SK-N-SH (cell line): ENCODE measurements at regions not wholly inside any gene's neighbourhood (a gene's known extent, or its start where the extent isn't known, plus 50 kb on each side); places are given as distances from the start of the nearest gene placed in this dataset.

ENCODE experiments used
- CTCF ChIA-PET: fragments of 300-600, 350-600 bp; formaldehyde crosslinking; extraction: SDS; loops from one replicate; lab custom pipeline; 2021; lab: Yijun Ruan, JAX
- POLR2A ChIA-PET: fragments of 350-600 bp; sonication (Branson Sonifier 250); formaldehyde crosslinking; extraction: SDS; loops from one replicate; lab custom pipeline; 2020; ENCODE audit warnings: antibody characterized with exemption, inconsistent platforms; lab: Yijun Ruan, JAX
- DNase-seq: peaks from one replicate; pipeline ENCODE4 v3.0.0; 2012
- H2AFZ ChIP-seq: fragments of 200-600 bp; sonication (generic); 2 replicates; pipeline ENCODE4 v1.8.1; 2016; ENCODE audit warnings: antibody characterized with exemption, mild to moderate bottlenecking, low read depth
- H3F3A ChIP-seq: fragments of 200-600 bp; sonication (generic); replicated peaks from 2 replicates; pipeline ENCODE3; 2016; ENCODE audit warnings: antibody characterized with exemption, mild to moderate bottlenecking; ENCODE audit not compliant: insufficient read depth
- H3K27ac ChIP-seq, 2 experiments: fragments of 200-500 bp in 1 of 2; fragments of 200-600 bp in 1 of 2; sonication (Bioruptor generic) in 1 of 2; sonication (generic), shearing (Covaris generic) in 1 of 2; 2 replicates each; pipeline versions ENCODE4 v1.5.1 to v1.6.1; 2014 to 2016; ENCODE audit warnings: low read depth in 2 of 2, inconsistent platforms in 1 of 2, low read length in 1 of 2, mild to moderate bottlenecking in 1 of 2, mixed read lengths in 1 of 2
- H3K27me3 ChIP-seq: fragments of 200-600 bp; sonication (generic), shearing (Covaris generic); 2 replicates; pipeline ENCODE4 v1.6.1; 2016; ENCODE audit warnings: mixed run types; ENCODE audit not compliant: insufficient read depth
- H3K36me3 ChIP-seq, 2 experiments: fragments of 200-500 bp in 1 of 2; fragments of 200-600 bp in 1 of 2; sonication (Bioruptor generic) in 1 of 2; sonication (generic) in 1 of 2; replicated peaks in 1 of 2; 2 replicates each; pipeline versions ENCODE3 to v1.5.1; 2014 to 2016; ENCODE audit warnings: low read length in 1 of 2, mild to moderate bottlenecking in 1 of 2; ENCODE audit not compliant: insufficient read depth in 2 of 2, control insufficient read depth in 1 of 2
- H3K4me1 ChIP-seq, 2 experiments: fragments of 200-500 bp in 1 of 2; fragments of 200-600 bp in 1 of 2; sonication (Bioruptor generic) in 1 of 2; sonication (generic), shearing (Covaris generic) in 1 of 2; 2 replicates each; pipeline versions ENCODE4 v1.5.1 to v1.6.1; 2014 to 2016; ENCODE audit warnings: low read depth in 1 of 2, low read length in 1 of 2, mixed run types in 1 of 2; ENCODE audit not compliant: insufficient read depth in 2 of 2, control insufficient read depth in 1 of 2
- H3K4me2 ChIP-seq: fragments of 200-600 bp; sonication (generic), shearing (Covaris generic); 2 replicates; pipeline ENCODE4 v1.6.1; 2017; ENCODE audit warnings: mixed run types
- H3K4me3 ChIP-seq, 2 experiments: fragments of 200-500 bp in 1 of 2; fragments of 200-600 bp in 1 of 2; sonication (Bioruptor generic) in 1 of 2; sonication (generic), shearing (Covaris generic) in 1 of 2; 2 replicates each; pipeline versions ENCODE4 v1.5.1 to v1.8.1; 2014 to 2016; ENCODE audit warnings: low read depth in 2 of 2, inconsistent platforms in 1 of 2, low read length in 1 of 2, mild to moderate bottlenecking in 1 of 2, mixed read lengths in 1 of 2, moderate library complexity in 1 of 2
- H3K79me2 ChIP-seq: fragments of 200-600 bp; sonication (generic); 2 replicates; pipeline ENCODE4 v1.8.1; 2017; ENCODE audit warnings: mild to moderate bottlenecking; ENCODE audit not compliant: insufficient read depth
- H3K9ac ChIP-seq: fragments of 200-600 bp; sonication (generic); 2 replicates; pipeline ENCODE4 v1.6.1; 2017; ENCODE audit warnings: mixed run types
- H3K9me2 ChIP-seq: fragments of 200-600 bp; sonication (generic); 2 replicates; pipeline ENCODE4 v1.6.1; 2017; ENCODE audit warnings: mixed run types
- H3K9me3 ChIP-seq: fragments of 200-600 bp; sonication (generic); 2 replicates; pipeline ENCODE4 v1.6.1; 2017; ENCODE audit warnings: mixed run types, mild to moderate bottlenecking, moderate library complexity
- H4K20me1 ChIP-seq: fragments of 200-600 bp; sonication (generic); 2 replicates; pipeline ENCODE4 v1.6.1; 2017; ENCODE audit warnings: mild to moderate bottlenecking, mixed run types; ENCODE audit not compliant: insufficient read depth
- ELF1 ChIP-seq: IDR thresholded peaks from 2 replicates; pipeline ENCODE4 v1.4.0; 2012
- EP300 ChIP-seq, 2 experiments: IDR thresholded peaks; 2 replicates each; pipeline versions ENCODE4 v1.4.0 to v1.6.1; 2012; ENCODE audit warnings: borderline replicate concordance in 1 of 2, low read depth in 1 of 2, low read length in 1 of 2
- FOXJ3 ChIP-seq: sonication (generic); formaldehyde crosslinking; IDR thresholded peaks from 2 replicates; pipeline ENCODE4 v1.5.1; 2020; ENCODE audit warnings: mild to moderate bottlenecking, missing genetic modification reagents
- GATA2 ChIP-seq: sonication (generic); formaldehyde crosslinking; IDR thresholded peaks from 2 replicates; pipeline ENCODE4 v1.5.0; 2020; ENCODE audit warnings: mild to moderate bottlenecking, missing genetic modification reagents
- IRF3 ChIP-seq: fragments of 150-350 bp; IDR thresholded peaks from 2 replicates; pipeline ENCODE4 v1.6.1; 2016; ENCODE audit warnings: mild to moderate bottlenecking, low read depth, low read length
- MEF2A ChIP-seq: IDR thresholded peaks from 2 replicates; pipeline ENCODE4 v1.4.0; 2012; ENCODE audit warnings: low read depth, borderline replicate concordance
- MXI1 ChIP-seq: IDR thresholded peaks from 2 replicates; pipeline ENCODE4 v1.6.1; 2012; ENCODE audit warnings: mild to moderate bottlenecking, low read depth, low read length, improper control_type of control experiment
- NFIC ChIP-seq: IDR thresholded peaks from 2 replicates; pipeline ENCODE4 v1.4.0; 2012; ENCODE audit warnings: borderline replicate concordance
- NRF1 ChIP-seq: IDR thresholded peaks from 2 replicates; pipeline ENCODE4 v1.6.1; 2012; ENCODE audit warnings: low read depth, mild to moderate bottlenecking, low read length
- RCOR1 ChIP-seq: fragments of 150-350 bp; IDR thresholded peaks from 2 replicates; pipeline ENCODE4 v1.6.1; 2017; ENCODE audit warnings: antibody characterized with exemption, low read length
- RXRA ChIP-seq: IDR thresholded peaks from 2 replicates; pipeline ENCODE4 v1.4.0; 2012; ENCODE audit warnings: low read depth, mild to moderate bottlenecking, borderline replicate concordance
- SIN3A ChIP-seq: IDR thresholded peaks from 2 replicates; pipeline ENCODE4 v1.6.1; 2012; ENCODE audit warnings: low read depth, mild to moderate bottlenecking, low read length, moderate library complexity, borderline replicate concordance
- SMC3 ChIP-seq: IDR thresholded peaks from 2 replicates; pipeline ENCODE4 v1.6.1; 2012; ENCODE audit warnings: low read depth, low read length, improper control_type of control experiment
- TAF1 ChIP-seq: IDR thresholded peaks from 2 replicates; pipeline ENCODE4 v1.6.1; 2012; ENCODE audit warnings: low read depth, mild to moderate bottlenecking, low read length, moderate library complexity, borderline replicate concordance
- YY1 ChIP-seq: IDR thresholded peaks from 2 replicates; pipeline ENCODE4 v1.4.0; 2012; ENCODE audit warnings: low read depth, mild to moderate bottlenecking
- WGBS: methylation state at CpG from one replicate; pipeline ENCODE4 v1.1.6; 2017; ENCODE audit warnings: low lambda C conversion rate; 5-methylcytosine and 5-hydroxymethylcytosine counted together
- TF ChIP-seq, protein P1 (sequence below): IDR thresholded peaks from 2 replicates; pipeline ENCODE4 v1.4.0; 2012; ENCODE audit warnings: low read depth, borderline replicate concordance
- TF ChIP-seq, protein P2 (sequence below): fragments of 150-350 bp; IDR thresholded peaks from 2 replicates; pipeline ENCODE4 v1.6.1; 2017; ENCODE audit warnings: antibody characterized with exemption, low read length, low read depth, borderline replicate concordance

DNA sequence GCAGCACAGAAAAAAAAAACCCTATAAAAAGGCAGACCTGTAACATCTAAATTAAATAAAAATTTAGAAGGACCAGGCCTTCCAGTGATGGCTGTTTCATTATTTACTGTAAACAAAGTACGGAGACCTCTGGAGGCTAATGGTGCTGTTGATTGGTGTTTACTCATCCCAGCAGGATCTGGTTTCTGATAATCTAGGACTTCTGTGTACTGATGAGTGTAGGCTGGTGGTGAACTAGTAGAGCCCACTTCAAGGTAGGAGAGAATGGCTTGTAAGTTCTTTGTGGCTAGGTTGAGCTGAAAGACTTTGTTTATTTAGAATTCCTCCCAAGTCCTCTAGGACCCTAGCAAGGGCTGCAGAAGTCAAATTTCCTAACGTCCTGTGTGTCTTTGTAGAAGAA lies 398.1 kb upstream of the PITX2 start:
- Histone ChIP-seq H2AFZ (no peak overlapping the region), H3K27ac (no peak overlapping the region), H3K9ac (no peak overlapping the region), H3K79me2 (no peaks in the 10 kb centered on the region), H3K27me3 (no peaks in the 10 kb centered on the region; the same call in 1 of the 2 replicates), H3K36me3 (no peaks in the 10 kb centered on the region), H3K9me2 (no peaks in the 10 kb centered on the region), H3K4me3 (no peak overlapping the region), H3K4me2 (no peak overlapping the region), H4K20me1 (no peaks in the 10 kb centered on the region), H3K4me1 (no peaks in the 10 kb centered on the region), H3K9me3 (no peaks in the 10 kb centered on the region), H3F3A (no peaks in the 10 kb centered on the region)
- 9% methylated on average over 2 of the region's 2 CpGs for WGBS
- no peak for DNase-seq
- TF ChIP-seq MXI1 (no peak), GATA2 (CRISPR knock-in tag) (no peak), SIN3A (no peak), ELF1 (no peak), MEF2A (no peak), TAF1 (no peak), RXRA (no peak), EP300 (IDR thresholded peaks at IDR 0.05; ENCODE audit: borderline replicate concordance in 1 of 2, low read depth in 1 of 2, low read length in 1 of 2) (no peak), SMC3 (no peak), RCOR1 (no peak), NFIC (no peak), NRF1 (no peak), YY1 (no peak)
- TF ChIP-seq, protein P1, sequence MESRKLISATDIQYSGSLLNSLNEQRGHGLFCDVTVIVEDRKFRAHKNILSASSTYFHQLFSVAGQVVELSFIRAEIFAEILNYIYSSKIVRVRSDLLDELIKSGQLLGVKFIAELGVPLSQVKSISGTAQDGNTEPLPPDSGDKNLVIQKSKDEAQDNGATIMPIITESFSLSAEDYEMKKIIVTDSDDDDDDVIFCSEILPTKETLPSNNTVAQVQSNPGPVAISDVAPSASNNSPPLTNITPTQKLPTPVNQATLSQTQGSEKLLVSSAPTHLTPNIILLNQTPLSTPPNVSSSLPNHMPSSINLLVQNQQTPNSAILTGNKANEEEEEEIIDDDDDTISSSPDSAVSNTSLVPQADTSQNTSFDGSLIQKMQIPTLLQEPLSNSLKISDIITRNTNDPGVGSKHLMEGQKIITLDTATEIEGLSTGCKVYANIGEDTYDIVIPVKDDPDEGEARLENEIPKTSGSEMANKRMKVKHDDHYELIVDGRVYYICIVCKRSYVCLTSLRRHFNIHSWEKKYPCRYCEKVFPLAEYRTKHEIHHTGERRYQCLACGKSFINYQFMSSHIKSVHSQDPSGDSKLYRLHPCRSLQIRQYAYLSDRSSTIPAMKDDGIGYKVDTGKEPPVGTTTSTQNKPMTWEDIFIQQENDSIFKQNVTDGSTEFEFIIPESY, result no peak
- TF ChIP-seq, protein P2, sequence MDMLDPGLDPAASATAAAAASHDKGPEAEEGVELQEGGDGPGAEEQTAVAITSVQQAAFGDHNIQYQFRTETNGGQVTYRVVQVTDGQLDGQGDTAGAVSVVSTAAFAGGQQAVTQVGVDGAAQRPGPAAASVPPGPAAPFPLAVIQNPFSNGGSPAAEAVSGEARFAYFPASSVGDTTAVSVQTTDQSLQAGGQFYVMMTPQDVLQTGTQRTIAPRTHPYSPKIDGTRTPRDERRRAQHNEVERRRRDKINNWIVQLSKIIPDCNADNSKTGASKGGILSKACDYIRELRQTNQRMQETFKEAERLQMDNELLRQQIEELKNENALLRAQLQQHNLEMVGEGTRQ, result no peak
- ChIA-PET POLR2A (no interaction called here), CTCF (no interaction called here)

- CTCF ChIA-PET, result no interaction called here
- Histone ChIP-seq H2AFZ (no peak overlapping the region), H3F3A (peaks cover 1% of the 10 kb centered on the region), H3K9me2 (no peaks in the 10 kb centered on the region), H4K20me1 (no peaks in the 10 kb centered on the region), H3K9me3 (no peaks in the 10 kb centered on the region), H3K4me2 (no peak overlapping the region), H3K79me2 (no peaks in the 10 kb centered on the region), H3K4me3 (no peak overlapping the region), H3K4me1 (peaks cover 0 to 5% of the 10 kb centered on the region in 2 experiments; a peak in 1 of 4 replicates), H3K27me3 (no peaks in the 10 kb centered on the region; the same call in 1 of the 2 replicates), H3K27ac (no peak overlapping the region), H3K9ac (no peak overlapping the region), H3K36me3 (no peaks in the 10 kb centered on the region)
- POLR2A ChIA-PET, result no interaction called here
- DNase-seq, result no peak
- no peak for TF ChIP-seq FOXJ3 (CRISPR knock-in tag)
- TF ChIP-seq SIN3A, result no peak
- no peak for TF ChIP-seq IRF3
- no peak for TF ChIP-seq SMC3
- 5% methylated on average over 1 of the region's 1 CpG for WGBS
Measured at GRCh38 chr4:111022758-111023157, 399.9 kb upstream of the PITX2 start.
